Left colon (tissue), 2 donors: ENCODE measurements at regions not wholly inside any gene's neighbourhood (a gene's known extent, or its start where the extent isn't known, plus 50 kb on each side); places are given as distances from the start of the nearest gene placed in this dataset.

Experiments
- ATAC-seq: fragments of 200-7000 bp; cut with Tn5 transposase; one replicate; pipeline ENCODE4 v1.9.1; 2020; ENCODE audit warnings: mild to moderate bottlenecking, moderate library complexity
- DNase-seq, 2 donors: peaks; one replicate each; pipeline ENCODE4 v3.0.0-alpha.2; 2020
- intact Hi-C, 2 donors: fragments of 100-400 bp; cut with DNase I in 1 of 2; cut with micrococcal nuclease in 1 of 2; formaldehyde crosslinking; loops; one replicate each; pipeline versions ENCODE4 v1.11.2 to v1.14.0; 2022; cut with DNase I, micrococcal nuclease
- donor health status: DM: no; HTN: no; CAD: no.
- donor health status: DM: yes; HTN: yes; CAD: no.

DNA sequence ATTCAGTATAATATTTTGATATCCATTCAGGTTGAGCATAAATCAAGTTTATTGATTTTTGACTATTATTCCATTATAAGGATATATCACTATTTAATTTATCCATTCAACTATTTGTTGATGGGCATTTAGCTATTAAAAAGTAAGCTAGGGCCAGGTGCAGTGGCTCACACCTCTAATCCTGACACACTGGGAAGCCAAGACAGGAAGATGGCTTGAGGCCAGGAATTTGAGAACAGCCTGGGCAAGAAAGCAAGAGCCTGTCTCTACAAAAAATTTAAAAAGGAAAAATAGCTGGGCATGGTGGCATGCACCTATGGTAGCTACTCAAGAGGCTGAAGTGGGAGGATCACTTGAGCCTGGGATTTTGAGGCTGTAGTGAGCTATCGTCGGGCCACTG lies 183.5 kb downstream of the HNMT start:
- intact Hi-C loops = no loop called here
- DNase-seq (no peak), ATAC-seq (no peak)

DNA sequence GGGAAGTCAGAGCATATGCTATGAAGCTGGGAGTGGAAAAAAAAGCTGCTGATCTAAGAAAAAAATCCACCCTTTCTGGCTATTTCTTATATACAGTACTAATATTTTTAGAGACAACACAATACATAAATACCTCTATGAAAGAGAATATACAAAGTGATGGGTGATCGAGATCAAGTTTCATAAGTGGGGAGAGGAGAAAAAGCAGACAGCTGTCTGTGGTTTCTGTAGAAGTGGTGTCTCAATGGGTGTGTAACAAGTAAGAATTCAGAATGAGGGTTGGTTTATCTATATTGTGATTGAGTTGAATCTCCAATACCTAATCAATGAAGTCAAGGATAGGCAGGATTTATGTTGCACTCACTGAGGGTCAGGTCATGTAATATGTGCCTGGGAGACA lies 191.0 kb downstream of the HNMT start:
- intact Hi-C loops = no loop called here
- DNase-seq (no peak), ATAC-seq (no peak)

DNA sequence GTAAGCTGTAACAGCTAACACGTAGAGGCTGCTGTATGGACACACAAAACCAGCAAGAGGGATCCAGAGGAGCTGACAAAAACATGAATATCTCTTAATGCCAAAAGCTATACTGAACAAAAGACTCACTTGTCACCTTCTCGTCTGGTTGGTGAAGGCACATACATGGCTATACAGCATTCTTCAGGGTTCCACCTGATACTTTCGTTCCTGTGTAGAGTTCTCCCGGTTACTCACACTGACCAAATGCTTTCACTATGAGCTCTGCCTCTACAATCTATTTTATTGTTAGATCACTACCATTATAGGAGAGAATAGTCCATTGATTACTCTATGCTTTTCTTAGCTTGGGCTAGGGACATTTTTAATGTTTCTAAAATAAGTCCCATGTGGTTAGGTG lies 193.1 kb downstream of the HNMT start:
- intact Hi-C loops = no loop called here
- DNase-seq (no peak), ATAC-seq (no peak)

DNA sequence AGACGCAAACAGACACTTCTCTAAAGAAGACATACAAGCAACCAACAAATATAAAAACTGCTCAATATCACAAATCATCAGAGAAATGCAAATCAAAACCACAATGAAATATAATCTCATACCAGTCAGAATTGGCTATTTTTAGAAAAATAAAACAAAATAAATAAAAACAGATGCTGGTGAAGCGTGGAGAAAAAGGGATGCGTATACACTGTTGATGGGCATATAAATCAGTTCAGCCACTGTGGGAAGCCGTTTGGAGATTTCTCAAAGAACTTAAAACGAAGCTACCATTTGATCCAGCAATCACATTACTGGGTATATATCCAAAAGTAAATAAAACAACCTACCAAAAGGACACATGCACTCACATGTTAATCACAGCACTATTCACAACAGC lies 206.2 kb downstream of the HNMT start:
- no peak for DNase-seq
- no peak for ATAC-seq
- intact Hi-C loops = no loop called here

DNA sequence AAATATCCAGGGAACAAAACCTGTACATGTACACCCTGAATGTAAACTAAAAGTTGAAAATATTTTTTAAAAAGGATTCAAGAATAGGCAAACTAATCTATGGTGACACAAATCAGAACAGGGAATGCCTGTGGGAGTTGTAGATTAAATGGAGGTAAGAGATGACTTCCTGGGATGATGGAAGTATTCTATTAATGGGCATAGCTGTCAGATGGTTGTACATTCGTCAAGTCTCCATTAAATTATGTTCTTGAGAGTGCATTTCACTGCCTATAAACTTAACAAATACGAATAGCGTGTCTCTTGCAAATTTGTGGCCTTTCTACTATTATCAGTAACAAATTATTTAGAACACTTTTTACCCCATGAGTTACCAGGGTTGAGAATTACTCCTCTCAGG lies 207.0 kb downstream of the HNMT start:
- ATAC-seq (no peak), DNase-seq (no peak)
- intact Hi-C loops = no loop called here

DNA sequence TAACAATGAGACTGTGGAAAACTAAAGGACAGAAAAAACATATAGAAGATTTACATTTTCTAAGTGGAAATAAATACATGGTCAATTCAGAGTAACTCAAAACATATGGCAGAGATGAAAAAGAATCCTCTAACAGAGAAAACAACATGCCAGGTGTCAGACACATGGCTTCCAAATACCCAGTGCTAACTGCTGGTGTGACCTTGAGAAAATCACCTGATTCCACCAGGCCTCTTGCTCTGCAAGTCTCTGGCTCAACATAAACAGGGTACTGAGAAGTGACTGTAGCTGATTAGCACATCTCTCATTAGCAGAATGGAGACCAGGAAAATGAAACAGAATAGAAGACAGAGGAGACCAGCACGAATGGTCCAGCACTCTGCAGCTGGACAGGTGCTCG lies 210.8 kb downstream of the HNMT start:
- intact Hi-C loops = no loop called here
- DNase-seq (no peak), ATAC-seq (no peak)

DNA sequence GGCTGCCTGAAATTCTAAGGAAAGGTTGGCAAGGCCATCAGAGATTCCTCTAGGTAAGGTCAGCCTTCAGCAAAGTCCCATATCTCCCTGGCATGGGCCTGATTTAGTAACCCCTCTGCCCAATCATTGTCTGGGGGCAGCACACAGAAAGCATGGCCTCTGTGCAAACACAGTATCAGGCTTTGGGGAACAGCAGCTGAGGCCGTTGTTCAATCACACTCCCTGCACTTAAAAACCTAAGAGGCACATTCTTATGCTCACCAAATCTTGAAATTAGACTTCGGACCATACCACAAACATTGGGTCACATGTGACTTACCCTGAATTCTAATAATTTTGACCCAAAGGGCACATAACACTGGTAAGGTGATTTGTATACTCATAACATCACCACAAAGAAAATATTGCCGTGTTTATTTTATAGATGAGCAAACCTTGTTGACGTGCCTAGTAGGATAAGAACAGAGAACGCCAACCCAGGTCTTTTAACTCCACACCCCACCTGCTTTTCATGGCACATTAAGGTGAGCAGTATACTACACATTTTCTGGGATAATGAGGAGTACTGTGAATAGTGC lies 212.7 kb downstream of the HNMT start:
- DNase-seq (no peak), ATAC-seq (no peak)
- intact Hi-C loops = no loop called here

DNA sequence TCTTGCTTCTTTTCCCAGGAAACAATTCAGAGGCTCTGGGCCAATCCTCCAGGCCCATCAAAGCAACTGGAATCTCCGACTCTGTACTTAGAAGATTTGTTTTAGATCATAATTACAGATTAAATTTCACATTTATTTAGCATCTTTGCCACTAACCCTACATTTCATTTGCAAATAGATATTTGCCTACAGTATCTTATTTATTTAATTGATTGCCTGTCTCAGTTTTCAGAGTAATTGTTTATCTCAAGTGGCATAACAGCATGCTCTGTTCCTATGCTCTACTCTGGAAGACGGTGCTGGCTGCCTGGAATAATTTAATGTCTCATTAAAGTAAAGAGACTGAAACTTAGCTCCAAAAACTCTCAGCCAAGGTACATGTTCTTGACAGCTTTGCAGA lies 213.4 kb downstream of the HNMT start:
- intact Hi-C loops = no loop called here
- DNase-seq (no peak), ATAC-seq (no peak)

DNA sequence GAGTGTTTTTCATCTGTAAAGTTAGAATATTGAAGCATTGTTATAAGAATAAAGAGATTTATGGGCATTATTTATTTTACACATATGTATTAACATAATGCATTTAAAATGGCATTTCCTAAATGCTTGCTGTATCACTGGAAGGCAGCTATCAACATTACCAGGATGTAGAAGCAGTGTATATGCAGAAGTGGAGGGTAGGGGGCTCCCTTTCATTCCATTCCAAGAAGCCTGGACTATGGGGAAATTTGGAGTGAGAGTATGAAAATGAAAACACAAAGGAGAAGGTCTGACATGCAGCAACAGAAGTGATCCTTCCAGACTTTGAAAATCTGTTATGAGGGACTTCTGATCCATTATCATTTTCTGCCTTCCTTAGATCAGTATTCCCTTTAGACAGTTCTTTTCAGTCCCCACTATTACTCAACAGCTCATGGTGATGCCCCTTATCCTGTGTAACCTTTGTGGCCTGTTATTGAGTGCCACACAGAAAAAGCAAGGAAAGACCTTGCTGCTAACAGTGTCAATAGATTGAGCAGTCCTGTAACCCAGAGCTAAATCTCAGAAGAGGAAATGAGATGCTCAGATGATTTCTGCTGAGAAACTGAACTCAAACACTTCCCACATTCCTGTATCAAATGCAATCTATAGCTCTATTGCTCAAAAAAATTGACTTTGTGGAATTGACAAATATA lies 216.6 kb downstream of the HNMT start:
- DNase-seq = no peak
- no peak for ATAC-seq
- intact Hi-C loops = no loop called here

DNA sequence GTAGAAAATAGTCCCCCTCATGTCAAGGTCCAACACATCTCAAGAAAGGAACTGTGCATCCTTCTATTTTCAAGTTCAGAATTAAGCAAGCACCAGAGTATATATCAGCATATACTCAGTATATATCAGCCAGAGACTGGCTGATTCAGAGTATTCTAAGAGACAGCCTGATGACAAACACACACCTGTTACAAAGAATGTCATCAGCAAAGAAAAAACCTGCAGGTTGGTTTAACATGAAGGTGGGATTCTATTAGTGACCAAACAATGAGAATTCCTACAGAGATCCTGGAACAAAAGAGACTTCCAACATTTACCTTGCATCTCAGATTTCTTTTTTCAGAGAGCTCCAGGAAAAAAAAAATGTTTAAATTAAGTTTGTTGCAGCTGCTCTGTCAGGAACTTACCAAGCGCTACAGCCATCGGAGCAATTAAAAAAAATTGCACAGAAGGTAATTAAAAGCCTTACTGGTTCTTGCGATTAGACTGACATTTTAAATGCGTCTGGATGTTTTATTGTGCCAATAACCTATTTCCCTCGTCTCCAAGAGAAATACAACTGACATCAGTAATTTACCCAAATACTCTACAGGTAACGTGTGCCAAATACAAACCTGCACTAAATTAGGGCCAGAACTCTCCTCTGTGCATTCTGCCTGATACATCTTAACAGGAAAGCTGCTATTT lies 218.1 kb downstream of the HNMT start:
- ATAC-seq = peak; percentile 37
- intact Hi-C loops = no loop called here

DNA sequence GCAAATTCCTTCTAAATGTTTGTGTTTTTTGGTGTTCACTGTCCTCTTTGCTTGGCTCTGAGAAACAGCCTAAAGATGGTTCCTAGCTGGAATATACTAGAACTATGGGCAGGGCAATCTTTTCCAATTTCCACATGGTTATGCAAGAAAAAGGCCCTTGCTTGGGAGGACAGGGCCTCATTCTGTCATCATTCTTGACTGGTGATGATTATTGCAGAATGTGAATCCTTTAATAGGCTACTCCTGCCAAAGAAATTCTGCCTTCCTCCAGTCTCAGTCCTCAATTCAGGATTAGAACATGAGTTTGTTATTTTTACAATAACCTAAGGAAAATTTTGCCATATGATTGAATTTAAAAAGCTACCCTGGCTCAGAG lies 218.7 kb downstream of the HNMT start:
- no peak for DNase-seq
- intact Hi-C loops = no loop called here
- no peak for ATAC-seq

More for the DNA sequence above, 218.1 kb downstream of the HNMT start:
- DNase-seq = no peak

DNA sequence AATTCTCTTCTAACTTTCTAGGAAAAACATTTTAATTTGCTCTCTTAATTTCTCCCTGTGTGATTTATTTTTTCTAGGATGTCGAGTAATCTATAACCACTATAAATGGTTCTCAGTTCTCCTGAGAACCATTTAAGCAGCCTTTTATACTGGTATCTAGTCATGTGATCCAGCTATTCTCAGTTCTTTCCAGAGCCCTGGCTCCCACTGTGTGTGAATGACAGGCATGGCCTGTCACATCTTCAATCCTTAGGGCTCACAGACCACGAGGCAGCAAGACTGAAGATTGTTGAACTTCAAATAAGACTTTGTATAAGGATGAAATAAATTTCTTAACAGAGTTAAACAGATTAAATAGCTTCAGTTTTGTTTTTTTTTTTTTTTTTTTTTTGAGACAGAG lies 219.4 kb downstream of the HNMT start:
- intact Hi-C loops = no loop called here
- no peak for ATAC-seq
- no peak for DNase-seq

DNA sequence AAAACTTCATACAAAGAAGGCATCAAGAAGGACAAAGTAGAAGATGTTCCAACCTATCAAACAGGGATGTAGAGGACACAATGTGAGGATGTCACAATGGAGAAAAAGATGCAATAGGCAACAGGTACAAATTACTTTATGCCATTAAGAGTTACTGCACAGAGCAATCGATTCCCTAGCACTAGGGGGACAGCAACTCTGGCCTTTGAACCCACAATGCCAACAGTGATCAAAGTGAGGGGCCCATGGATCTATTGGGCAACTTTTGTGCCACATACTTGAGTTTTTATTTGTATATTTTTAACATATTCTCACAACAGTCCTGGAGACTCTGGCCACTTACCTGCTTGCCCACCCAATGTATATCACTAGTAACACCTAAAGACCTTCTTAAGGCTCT lies 220.2 kb downstream of the HNMT start:
- ATAC-seq (no peak), DNase-seq (no peak)
- intact Hi-C loops = no loop called here

DNA sequence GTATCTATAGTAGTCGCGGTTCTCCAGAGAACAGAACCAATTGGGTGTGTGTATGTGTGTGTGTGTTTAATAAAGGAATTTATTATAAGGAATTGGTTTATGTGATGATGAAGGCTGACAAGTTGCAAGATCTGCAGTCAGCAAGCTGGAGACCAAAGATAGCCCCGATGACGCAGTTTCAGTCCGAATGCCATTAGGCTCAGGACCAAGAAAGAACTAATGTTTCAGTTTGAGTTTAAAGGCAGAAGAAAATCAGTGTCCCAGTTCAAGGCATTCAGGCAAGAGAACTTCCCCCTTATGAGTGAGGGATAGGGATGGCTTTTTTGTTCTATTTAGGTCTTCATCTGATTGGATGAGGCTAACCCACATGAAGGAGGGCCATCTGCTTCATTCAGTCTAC lies 221.6 kb downstream of the HNMT start:
- intact Hi-C loops = no loop called here
- no peak for DNase-seq
- ATAC-seq = no peak

DNA sequence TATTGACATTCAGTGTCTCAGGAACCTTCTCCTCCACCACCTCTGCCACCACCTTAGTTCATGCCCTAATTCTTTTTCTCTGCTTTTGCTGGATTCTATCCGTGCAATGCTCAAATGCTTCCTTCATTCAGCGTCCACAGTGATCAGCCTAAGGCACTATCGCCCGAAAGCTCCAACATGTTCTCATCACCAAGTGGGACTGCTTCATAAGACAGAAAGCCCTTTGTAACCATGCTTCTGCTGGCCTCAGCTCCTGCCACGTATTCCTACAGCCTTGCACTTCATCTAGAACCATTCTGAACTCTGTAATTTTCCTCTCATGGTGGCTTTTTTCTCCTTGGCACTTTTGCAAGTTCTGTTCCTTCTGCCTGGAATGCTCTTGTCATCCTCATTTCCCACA lies 222.9 kb downstream of the HNMT start:
- no peak for DNase-seq
- no peak for ATAC-seq
- intact Hi-C loops = no loop called here

DNA sequence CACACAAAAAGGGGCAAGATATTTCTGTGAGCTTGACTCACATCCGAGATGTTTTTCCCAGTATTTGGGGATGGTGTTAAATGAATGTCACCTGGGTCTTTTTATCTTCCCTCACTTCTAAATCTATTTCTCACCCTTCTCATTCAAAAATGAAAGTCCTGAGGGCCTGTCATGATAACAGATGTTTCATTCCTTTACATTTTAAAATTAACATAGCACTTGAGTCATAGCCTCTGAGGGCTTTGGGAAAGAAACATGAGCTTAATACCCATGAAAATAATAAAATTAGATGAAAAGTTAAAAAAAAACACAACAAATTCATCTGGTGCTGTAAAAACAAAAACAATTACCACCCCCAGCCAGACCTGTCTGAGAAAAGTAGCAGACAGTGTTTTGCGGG lies 226.7 kb downstream of the HNMT start:
- no peak for DNase-seq
- intact Hi-C loops = no loop called here
- no peak for ATAC-seq

DNA sequence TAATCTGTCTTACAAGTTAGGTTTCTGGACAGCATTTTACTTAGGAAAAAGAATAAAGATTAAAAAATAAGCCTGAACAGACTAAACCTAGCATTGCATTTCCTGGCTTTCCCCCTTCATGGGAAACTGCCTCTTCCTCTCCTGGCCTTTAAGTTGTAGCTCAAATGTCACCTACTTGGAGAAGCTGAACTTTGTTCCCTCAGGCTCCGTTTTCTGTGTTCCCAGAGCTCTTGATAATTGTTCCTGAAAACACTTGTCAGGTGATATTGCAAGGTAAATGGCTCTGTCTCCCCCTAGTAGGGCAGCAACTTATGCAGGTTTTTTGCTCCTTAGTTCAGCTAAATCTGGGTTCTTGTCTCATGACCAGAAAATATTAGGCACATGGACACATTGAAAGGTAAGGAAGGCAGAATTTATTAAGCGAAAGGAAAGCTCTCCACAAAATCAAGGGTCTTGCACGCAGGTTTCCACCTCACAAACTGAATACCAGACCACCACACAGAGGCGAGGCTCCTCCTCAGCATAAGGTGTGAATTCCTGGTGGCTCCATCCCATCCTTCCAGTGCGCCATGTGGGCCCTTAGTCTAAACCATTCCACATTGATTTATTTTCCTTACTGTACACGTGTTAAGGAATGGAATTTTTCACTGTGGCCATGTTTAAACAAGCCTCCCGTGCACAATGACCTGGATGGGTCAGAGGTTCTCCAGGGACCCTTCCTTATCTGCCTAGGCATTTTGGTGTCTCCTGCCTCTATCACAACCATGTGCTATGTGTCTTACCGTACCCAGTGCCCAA lies 229.3 kb downstream of the HNMT start:
- DNase-seq (no peak), ATAC-seq (peak; percentile 26)
- intact Hi-C loops = no loop called here

DNA sequence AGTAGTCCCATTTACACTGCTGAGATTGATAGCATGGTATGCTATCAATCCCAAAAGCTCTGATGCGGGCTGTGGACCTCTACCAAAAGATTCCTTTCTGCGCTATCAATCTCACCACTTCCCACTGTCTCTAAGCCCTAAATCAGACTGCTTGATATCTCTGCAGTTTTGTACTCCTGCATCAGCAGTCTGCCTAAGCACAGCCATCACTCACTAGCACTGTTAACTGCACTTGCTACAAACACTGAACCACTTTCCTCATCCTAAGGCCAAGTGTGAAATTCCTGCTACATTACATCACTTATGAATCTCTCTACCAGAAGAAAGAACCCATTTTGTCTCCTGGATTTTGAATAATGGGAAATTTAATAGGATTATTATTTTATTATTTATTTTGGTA lies 237.0 kb downstream of the HNMT start:
- no peak for DNase-seq

DNA sequence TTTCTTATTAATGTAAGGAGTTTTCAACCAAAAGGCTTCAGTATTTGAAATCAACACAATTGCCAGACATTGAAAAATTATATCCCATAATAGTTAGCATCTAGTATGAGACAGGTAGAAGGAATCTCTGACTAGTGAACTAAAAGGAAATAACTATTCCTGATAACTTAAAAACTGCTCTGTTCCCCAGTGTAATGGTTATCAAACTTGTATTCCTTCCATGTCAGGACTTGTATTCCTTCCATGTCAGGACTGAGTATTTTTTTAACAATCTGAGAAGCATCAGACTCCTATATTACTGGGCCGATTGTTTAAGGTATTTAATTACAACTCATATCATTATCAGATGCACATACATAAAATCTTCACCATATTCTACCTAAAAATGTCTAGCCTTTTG lies 238.5 kb downstream of the HNMT start:
- intact Hi-C loops = no loop called here
- no peak for ATAC-seq
- DNase-seq = no peak

More for the DNA sequence above, 237.0 kb downstream of the HNMT start:
- ATAC-seq = no peak
- intact Hi-C loops = no loop called here

DNA sequence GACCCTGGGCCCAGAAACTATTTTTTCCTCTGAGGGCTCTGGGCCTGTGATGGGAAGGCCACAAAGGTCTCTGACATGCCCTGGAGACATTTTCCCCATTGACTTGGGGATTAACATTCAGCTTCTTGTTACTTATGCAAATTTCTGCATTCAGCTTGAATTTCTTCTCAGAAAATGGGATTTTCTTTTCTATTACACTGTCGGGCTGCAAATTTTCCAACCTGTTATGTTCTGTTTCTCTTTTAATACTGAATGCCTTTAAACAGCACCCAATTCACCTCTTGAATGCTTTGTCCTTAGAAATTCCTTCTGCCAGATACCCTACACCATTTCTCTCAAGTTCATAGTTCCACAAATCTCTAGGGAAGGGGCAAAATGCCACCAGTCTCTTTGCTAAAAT lies 241.0 kb downstream of the HNMT start:
- ATAC-seq (no peak), DNase-seq (no peak)
- intact Hi-C loops = no loop called here
